ENCODE measurements at regions not wholly inside any gene's neighbourhood (a gene's known extent, or its start where the extent isn't known, plus 50 kb on each side); places are given as distances from the start of the nearest gene placed in this dataset.
A peak's percentile ranks its signal among the peaks of the same experiment; 100 is the strongest.
"Not testable (repeated sequence)": the region's sequence is repeated elsewhere in the genome, so short reads cannot be mapped to it uniquely, and the experiment has no call there.

DNA sequence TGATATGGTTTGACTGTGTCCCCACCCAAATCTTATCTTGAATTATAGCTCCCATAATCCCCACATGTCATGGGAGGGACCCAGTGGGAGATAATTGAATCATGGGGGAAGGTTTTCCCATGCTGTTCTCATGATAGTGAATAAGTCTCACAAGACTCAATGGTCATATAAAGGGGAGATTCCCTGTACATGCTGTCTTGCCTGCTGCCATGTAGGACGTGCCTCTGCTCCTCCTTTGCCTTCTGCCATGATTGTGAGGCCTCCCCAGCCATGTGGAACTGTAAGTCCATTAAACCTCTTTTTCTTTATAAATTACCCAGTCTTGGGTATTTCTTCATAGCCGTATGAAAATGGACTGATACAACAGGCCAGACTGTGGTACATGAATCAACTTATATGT, 68.5 kb upstream of the ADTRP start:
- DNase-seq = not testable (repeated sequence)

DNA sequence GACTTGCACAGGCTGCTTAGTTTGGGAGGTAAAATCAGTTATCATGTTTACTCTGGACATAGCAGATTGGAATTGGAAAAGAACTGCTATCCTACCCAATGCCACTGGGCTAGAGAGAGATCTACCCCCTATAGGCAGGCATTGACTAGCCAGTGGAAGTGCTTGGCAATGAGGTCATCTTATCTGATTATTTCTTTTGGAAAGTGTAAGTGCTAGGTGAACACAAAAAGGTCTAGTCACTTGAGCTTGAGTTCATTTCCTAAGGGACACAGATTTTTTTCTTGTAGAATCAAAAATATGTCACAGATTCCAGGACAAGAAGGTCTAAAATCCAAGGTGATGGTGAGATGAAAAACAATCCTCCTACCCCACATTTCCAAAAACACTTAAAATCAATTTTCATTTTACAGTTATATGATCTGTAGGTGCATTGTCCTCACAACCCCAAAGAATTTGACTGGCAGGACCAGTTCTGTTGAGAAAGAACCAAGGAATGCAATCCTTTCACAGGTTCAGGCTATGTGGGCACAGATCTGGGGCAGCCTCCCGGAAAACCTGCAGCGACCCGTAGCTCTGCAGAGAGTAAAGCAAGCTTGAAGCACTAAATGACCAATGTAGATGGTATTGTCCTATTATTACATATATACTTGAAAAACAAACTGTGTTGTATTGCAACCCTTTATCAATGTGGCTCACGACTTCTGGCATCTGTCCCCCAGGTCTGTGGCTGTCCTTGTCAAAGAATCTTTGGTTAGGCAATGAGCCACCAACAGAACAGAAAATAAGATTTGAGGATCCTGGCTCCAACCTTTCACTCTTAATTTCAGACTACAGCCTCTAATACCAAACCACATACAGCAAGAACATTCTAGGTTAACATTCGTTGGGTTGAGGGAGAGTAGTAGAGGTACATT, 67.3 kb upstream of the ADTRP start:
- no peak for DNase-seq

GRCh38 chr6:11842795-11843194, 64.2 kb upstream of the ADTRP start:
- DNase-seq = not testable (repeated sequence)

DNA sequence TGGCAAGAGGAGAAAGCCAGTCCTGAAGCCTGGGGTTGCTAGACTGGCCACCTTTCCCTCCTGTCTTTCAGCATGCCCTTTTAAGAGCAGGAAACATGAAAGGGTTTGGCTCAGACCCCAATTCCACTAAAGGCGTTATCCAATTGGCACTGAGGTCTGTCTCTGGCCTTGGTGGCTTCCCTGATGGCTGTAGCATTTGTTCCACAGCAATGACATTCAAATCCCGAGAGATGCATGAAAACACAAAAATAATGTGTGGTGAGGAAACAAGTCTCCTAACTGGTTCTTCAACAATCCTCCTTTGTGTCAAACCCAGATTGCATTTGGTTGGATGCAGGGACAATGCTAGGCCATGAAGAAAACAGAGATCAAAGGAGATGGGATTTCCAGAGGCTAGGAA, 56.5 kb upstream of the ADTRP start:
- peak; percentile 45 for DNase-seq

DNA sequence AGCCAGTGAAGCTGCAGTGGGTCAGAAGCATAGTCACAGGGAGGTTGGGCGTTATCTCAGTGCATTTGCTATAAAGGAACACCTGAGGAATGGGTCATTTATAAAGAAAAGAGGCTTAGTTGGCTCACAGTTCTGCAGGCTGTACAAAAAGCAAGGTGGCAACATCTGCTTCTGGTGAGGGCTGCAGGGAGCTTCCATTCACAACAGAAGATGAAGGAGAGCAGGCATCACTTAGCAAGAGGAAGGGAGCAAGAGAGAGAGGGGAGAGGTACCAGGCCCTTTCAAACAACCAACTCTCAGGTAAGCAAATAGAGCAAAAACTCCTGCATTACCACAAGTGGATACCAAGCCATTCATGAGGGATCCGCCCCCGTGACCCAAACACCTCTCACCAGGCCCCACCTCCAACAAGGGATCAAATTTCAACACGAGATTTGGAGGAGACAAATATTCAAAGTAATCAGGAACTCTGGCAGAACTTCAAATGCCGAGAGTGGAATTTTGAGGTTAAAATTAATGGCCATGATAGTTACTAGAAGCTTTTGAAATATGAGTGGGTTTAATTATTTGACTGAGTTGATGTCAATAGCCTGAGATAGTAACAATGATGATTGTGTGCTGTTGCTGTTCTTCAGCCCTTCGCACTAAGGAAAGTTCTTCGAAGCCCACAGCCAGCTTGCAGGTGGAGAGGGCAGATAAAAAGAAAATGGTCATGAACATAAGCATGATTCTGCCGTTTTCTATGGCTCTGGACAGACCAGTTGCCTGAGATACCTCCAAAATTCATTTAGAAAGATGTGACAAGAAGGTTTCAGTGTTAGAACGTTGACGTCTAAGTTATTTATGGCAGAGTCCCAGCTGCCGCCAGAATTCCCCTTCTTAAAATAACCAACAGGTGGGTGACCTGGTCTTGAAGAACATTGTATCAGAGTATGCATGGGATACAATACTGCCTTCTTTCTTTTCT, 55.3 kb upstream of the ADTRP start:
- DNase-seq = peak; percentile 80

- no peak for DNase-seq
Observed at GRCh38 chr6:11831653-11832052, 53.0 kb upstream of the ADTRP start.

GRCh38 chr6:11830520-11830919, 51.9 kb upstream of the ADTRP start:
- no peak for DNase-seq

DNA sequence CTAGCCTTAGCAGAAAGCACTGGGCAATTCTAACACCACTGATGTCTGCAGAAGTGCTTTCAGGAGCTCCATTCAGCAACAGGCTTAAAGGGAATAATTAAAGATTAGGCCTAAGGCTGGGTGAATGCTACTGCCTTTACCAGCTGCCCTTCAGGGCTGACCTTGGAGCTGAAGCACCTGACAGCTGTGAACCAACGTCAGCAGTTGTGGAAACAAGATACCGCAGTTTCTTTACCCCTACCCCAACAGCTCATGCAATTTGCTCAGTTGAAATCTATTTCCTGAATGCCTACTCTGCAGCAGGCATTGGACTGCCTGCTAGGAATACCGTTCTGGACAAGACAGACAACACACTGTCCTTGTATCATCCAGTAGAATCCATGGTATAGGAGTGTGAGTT, 51.5 kb upstream of the ADTRP start:
- no peak for DNase-seq

DNA sequence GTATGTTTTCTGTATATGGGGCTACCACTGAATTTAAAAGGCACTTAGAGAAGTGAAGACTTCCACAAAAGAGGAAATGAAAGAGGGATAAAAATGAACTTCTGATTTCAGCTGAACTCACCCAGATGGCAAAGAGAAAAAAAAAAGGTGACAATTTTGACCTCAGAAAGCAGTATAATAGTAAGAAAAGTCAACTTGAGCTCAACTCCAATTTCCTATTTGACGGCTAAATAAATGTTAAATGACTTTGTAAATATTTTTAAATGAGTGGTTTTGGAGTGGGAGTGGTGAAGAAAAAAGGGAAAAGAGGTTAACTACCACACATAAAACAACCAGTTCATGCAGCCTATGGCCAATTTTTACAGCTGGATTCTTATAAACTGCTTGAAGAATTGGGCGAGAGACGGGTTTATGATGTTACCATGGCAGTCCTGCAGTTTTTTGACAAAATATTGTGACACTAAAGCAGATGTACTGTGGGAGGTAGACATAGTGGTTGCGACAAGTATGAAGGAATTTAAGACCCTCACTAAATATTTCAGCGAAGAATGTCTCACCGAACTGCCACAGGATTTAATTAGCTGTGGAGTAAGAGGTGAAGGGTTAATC, 49.8 kb upstream of the ADTRP start:
- no peak for DNase-seq
